ENCODE measurements at regions not wholly inside any gene's neighbourhood (a gene's known extent, or its start where the extent isn't known, plus 50 kb on each side); places are given as distances from the start of the nearest gene placed in this dataset.
A peak's percentile ranks its signal among the peaks of the same experiment; 100 is the strongest.

DNA sequence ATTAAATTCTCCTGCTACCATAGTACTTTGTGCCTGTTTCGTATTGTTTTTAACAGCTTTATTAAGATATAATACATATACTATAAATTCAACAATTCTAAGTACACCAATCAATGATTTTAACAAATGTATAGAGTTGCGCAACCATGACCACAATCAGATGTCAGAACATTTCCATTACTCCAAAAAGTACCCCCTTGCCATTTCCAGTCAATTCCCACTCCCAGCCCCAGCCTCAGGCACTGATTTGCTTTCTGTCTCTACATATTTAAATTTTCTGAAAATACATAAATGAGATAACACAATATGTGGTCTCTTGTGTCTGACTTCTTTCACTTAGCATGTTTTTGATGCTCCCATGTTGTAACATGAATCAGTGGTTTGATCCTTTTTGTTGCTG is 193.9 kb downstream of the FIGN start:
- no peak for DNase-seq

GRCh38 chr2:163541495-163541894 is 194.3 kb downstream of the FIGN start:
- no peak for DNase-seq

DNA sequence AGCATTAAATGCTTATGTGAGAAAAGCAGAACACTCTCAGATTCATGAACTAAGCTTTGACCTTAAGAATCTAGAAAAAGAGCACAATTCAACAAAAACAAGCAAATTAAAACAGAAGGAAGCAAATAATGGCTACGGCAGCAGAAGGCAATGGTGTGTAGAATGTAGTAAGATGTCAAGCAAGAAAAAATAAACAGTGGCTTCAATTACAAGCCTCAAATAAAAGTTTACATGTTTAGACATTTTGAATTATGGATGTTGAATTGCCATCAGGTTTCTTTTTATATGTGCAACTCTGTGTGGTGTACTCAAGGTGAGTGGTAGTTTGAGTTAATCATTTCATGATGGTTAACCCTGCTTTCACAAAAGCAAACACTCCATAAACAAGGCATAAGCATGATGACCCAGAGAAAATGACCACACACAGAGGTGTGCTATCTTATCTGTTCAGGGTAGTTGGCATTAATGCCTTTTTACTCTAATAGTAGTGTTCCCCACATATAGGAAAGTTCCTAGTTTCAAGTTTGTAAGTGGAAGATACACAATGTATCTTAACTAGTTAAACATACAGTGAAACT is 207.1 kb downstream of the FIGN start:
- no peak for DNase-seq

DNA sequence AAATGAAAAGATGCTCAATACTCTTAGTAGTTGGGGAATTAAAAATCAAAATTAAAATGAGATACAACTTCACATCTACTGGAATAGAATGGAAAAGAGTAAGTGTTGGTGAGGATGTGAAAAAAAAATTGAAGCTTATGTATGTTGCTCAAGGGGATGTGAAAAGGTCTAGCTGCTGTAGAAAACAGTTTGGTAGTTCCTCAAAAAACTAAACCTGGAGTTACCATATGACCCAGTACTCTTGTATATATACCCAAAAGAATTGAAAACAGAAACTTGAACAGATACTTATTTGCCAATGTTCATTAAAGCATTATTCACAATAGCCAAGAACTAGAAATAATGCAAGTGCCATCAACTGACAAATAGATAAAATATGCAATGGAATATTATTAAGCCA is 208.4 kb downstream of the FIGN start:
- DNase-seq: no peak

GRCh38 chr2:163518762-163519161 is 217.0 kb downstream of the FIGN start:
- DNase-seq: no peak

GRCh38 chr2:163515836-163516235 is 220.0 kb downstream of the FIGN start:
- no peak for DNase-seq

GRCh38 chr2:163505281-163505680 is 230.5 kb downstream of the FIGN start:
- DNase-seq: no peak

- DNase-seq: no peak
These were observed 242.2 kb downstream of the FIGN start for GRCh38 chr2:163493359-163494298.

DNA sequence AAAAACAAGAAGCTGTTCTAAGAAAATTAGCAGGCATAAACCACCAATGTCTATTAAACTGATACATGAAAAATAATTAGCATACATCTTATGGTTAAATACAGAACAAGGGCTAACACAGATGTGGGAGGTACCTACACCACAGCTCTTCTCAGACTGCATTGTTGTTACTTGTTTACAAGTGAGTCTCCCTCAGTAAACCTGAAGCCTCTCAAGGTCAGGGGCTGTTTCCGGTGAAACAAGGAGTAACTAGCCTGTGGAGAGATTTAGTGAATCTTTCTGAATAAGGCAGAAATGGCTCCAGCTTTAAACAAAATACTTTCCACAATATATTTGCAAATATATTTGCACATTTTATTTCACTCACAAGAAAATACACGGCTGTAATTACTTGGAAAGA is 244.0 kb downstream of the FIGN start:
- DNase-seq: no peak

GRCh38 chr2:163490281-163490680 is 245.5 kb downstream of the FIGN start:
- DNase-seq: no peak

GRCh38 chr2:163481515-163481914 is 254.3 kb downstream of the FIGN start:
- DNase-seq: no peak

- DNase-seq: no peak
These were observed 256.2 kb downstream of the FIGN start for GRCh38 chr2:163479599-163479998.

- peak; percentile 69 for DNase-seq
These were observed 260.0 kb downstream of the FIGN start for GRCh38 chr2:163475815-163476214.

DNA sequence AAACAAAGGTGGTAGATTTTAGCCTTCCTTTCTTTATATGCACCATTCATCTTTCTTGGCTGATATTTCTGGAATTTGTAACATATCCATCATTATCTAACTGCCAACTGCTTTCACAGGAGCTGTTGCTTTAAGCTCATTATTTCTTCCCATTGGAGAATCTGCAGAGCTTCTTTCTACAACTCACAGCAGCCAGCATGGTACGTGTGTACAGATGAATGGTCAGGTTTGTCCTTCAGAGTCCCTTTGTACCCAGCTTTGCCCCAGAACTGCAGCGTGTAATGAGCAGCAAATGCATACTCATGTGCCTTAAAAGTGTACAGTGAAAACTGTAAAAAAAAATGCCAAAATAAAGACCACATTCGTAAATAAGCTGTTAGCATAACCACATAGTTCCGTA is 260.9 kb downstream of the FIGN start:
- peak; percentile 26 for DNase-seq

- DNase-seq: no peak
These were observed 261.5 kb downstream of the FIGN start for GRCh38 chr2:163474319-163474744.

GRCh38 chr2:163471947-163472346 is 263.9 kb downstream of the FIGN start:
- DNase-seq: no peak

- DNase-seq: no peak
These were observed 266.2 kb downstream of the FIGN start for GRCh38 chr2:163469561-163469962.

- DNase-seq: peak; percentile 67
These were observed 268.6 kb downstream of the FIGN start for GRCh38 chr2:163467251-163467630.

- no peak for DNase-seq
These were observed 269.2 kb downstream of the FIGN start for GRCh38 chr2:163466331-163467250.

GRCh38 chr2:163465440-163465839 is 270.4 kb downstream of the FIGN start:
- DNase-seq: peak; percentile 56

DNA sequence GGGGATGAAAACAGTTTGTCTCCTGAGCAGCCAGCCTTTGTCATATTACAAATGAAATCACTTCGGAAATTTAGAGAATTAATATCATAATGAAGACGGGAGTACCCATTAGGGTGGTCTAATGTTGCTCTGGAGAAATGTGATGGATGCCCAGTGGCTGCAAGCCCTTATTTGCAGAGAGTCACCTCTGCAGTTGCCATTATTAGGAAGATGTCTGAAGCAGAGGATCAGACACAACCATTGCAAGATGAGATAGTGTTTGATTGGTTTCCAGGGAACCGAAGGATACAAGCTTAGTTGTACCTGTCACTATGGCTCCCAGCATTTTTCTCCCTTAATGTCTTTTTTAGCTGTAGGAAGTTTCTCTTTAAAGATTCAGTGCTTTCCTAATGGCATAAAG is 272.4 kb downstream of the FIGN start:
- no peak for DNase-seq

DNA sequence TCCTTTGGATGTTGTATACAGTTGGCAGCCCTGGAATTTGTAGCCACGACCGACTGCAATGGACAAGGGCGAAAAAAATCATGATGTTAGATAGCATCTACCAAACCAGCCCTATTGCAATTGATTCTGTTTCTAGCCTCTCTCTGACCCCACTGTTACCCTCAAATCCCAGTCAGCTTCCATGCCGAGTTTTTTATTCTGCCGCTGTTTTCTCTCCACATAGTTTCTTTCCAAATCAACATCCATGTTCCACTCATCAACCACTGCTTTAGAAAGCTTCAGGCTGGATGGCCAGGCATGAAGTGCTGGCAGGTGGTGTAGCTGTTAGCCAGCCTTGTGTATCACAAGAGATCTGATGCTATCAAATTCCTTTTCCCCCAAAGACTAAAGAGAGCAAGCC is 272.8 kb downstream of the FIGN start:
- no peak for DNase-seq

GRCh38 chr2:163459986-163460385 is 275.8 kb downstream of the FIGN start:
- no peak for DNase-seq
